ENCODE measurements at regions not wholly inside any gene's neighbourhood (a gene's known extent, or its start where the extent isn't known, plus 50 kb on each side); places are given as distances from the start of the nearest gene placed in this dataset.
"Not testable (repeated sequence)": the region's sequence is repeated elsewhere in the genome, so short reads cannot be mapped to it uniquely, and the experiment has no call there.

DNA sequence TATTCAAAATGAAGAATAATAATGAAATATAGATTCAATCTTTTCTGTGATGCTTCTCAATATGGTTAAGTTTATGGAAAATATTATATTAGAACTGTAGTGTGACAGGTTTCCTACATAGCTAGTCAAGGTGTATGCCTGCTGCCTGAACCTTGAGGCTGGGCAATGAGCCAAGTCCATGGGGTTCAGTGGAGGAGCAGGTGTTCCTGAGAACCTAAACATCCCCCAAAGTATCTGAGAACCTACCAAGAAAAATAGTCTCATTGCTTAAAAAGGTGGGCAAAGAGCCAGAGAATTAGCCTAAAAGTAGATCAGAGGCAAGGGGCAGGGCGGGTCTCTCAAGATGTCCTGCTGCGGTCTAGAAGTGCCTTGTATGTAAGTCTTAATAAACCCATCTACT, 185.9 kb upstream of the SPHKAP start:
- Mint-ChIP-seq H3K36me3 (ENCODE audit: low read depth) (no peaks in the 10 kb centered on the region), H3K4me1 (ENCODE audit: low read depth) (no peaks in the 10 kb centered on the region), H3K9me3 (peaks cover 20% of the 10 kb centered on the region), H3K27ac (no peak overlapping the region), H3K27me3 (no peaks in the 10 kb centered on the region), H3K4me3 (no peak overlapping the region)
- intact Hi-C loops (cut with micrococcal nuclease), result no loop called here

DNA sequence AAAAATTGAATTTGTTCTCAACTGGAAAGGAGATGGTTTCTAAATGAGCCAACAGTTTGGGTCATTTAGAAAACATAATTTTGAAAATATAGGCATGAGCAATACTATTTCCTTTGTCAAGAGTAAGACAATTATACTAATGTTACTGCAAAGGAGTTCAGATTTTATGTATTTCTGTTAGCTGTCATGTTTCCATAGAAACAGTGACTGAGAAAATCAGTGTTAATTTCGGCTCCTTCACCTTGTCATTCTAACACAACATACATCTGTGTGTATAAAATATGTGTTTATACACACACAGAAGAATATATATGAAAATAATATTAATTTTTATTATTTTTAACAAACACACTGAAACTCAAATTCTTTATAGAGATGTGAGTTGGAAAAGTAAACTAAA, 178.0 kb upstream of the SPHKAP start:
- Mint-ChIP-seq H3K4me1 (ENCODE audit: low read depth) (no peaks in the 10 kb centered on the region), H3K4me3 (no peak overlapping the region), H3K9me3 (no peaks in the 10 kb centered on the region), H3K27me3 (no peaks in the 10 kb centered on the region), H3K36me3 (ENCODE audit: low read depth) (no peaks in the 10 kb centered on the region), H3K27ac (no peak overlapping the region)
- intact Hi-C loops (cut with micrococcal nuclease), result no loop called here

DNA sequence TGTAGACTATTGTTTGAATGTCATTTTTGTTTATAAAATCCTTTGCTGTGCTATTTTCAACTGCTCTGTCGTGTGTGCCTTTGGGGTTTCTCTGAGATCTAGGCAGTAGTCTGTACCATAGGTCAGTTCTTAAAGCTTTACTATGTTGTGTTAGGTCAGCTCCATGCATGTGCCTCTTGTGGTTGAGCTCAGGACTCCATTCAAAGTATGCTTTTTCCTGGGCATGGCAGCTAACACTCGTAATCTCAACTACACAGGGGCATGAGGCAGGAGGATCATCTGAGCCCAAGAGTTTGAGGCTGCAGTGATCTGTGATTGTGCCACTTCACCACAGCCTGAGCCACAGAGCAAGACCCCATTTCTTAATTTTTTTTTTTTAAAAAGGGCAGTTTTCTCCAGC, 174.4 kb upstream of the SPHKAP start:
- Mint-ChIP-seq H3K9me3 (no peaks in the 10 kb centered on the region), H3K4me3 (no peak overlapping the region), H3K27me3 (no peaks in the 10 kb centered on the region), H3K4me1 (ENCODE audit: low read depth) (no peaks in the 10 kb centered on the region), H3K36me3 (ENCODE audit: low read depth) (no peaks in the 10 kb centered on the region), H3K27ac (no peak overlapping the region)
- intact Hi-C loops (cut with micrococcal nuclease), result no loop called here

DNA sequence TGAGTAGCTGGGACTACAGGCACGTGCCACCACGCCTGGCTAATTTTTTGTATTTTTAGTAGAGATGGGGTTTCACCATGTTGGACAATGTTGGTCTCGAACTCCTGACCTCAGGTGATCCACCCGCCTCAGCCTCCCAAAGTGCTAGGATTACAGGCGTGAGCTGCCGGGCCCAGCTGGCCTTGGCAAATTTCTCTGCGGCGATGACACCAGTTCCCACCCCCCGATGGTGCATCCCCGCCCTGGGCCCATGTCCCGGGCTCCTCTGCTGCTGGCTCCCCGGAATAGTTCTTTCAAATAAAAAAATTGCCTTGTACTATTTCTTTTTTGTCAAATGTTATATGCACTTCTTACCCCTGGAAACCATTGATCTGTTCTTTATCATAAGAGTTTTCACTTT, 171.5 kb upstream of the SPHKAP start:
- H3K36me3 Mint-ChIP-seq (ENCODE audit: low read depth); H3K4me3 Mint-ChIP-seq; H3K27ac Mint-ChIP-seq; H3K4me1 Mint-ChIP-seq (ENCODE audit: low read depth); H3K27me3 Mint-ChIP-seq; H3K9me3 Mint-ChIP-seq; intact Hi-C loops (cut with micrococcal nuclease): not testable (repeated sequence)

DNA sequence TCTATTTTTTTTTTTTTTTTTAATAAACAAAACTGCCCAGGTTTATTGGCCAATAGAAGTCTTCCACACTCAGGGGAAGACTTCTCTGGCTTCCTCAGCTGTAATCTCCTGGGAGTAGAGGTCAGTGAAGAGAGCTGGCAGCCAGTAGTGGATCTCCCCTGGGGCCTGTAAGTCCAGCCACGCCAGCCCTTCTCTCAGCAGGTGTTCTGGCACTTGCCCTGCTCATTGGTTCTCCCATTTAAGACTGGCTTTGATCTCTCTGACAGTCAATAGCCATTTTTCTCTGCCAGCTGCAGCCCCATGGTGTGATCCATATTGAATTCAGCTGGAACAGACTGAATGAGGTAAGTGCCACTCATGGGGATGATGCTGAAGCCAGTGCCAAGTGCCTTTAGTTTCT, 170.6 kb upstream of the SPHKAP start:
- no peak overlapping the region for H3K4me3 Mint-ChIP-seq
- intact Hi-C loops (cut with micrococcal nuclease), result no loop called here
- no peak overlapping the region for H3K27ac Mint-ChIP-seq
- H3K9me3 Mint-ChIP-seq, result peaks cover 15% of the 10 kb centered on the region
- no peaks in the 10 kb centered on the region for H3K4me1 Mint-ChIP-seq (ENCODE audit: low read depth)
- H3K27me3 Mint-ChIP-seq, result no peaks in the 10 kb centered on the region
- H3K36me3 Mint-ChIP-seq (ENCODE audit: low read depth), result no peaks in the 10 kb centered on the region

DNA sequence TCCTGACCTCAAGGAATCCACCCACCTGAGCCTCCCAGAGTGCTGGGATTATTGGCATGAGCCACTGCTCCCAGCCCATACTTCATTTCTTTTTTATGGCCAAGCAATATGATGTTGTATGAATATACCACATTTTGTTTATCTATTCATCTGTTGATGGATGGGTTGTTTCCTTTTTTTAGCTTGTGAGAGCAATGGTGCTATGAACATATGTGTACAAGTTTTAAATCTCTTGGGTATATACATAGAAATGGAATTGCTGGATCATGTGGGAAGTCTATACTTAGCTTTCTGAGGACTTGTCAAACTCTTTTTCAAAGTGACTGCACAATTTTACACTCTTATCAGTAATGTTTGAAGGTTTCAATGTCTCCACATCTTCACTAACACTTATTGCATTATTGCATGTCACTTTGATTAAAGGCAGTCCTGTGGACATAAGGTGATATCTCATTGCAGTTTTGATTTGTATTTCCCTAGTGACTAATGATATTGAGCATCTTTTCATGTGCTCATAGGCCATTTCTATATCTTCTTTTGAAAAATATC, 167.1 kb upstream of the SPHKAP start:
- H3K4me1 Mint-ChIP-seq (ENCODE audit: low read depth), result no peaks in the 10 kb centered on the region

DNA sequence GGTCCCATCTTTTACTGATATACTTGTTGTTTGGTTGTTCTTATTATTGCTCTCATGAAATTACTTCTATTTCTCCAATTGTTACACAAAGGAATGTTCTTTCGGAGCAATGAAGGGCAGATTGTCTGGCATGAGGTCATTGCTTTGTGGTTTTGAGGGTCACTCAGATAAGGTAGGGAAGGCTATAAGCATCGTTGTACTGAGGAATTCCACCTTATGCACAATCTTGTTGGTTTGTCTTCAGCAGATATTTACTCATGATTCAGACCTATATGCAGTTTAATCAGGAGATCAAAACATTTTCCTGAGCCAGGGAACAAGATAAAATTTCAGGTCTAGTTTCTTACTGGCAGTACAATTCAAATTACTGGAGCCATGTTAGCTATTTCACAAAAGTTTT, 163.0 kb upstream of the SPHKAP start:
- no peaks in the 10 kb centered on the region for H3K36me3 Mint-ChIP-seq (ENCODE audit: low read depth)

More for the DNA sequence above, 167.1 kb upstream of the SPHKAP start:
- Mint-ChIP-seq H3K9me3 (peaks cover 15% of the 10 kb centered on the region), H3K27ac (no peak overlapping the region), H3K4me3 (no peak overlapping the region), H3K36me3 (ENCODE audit: low read depth) (no peaks in the 10 kb centered on the region), H3K27me3 (no peaks in the 10 kb centered on the region)
- intact Hi-C loops (cut with micrococcal nuclease), result no loop called here

GRCh38 chr2:228339525-228339924, 158.0 kb upstream of the SPHKAP start:
- no peaks in the 10 kb centered on the region for H3K27me3 Mint-ChIP-seq
- H3K4me1 Mint-ChIP-seq (ENCODE audit: low read depth), result no peaks in the 10 kb centered on the region
- H3K36me3 Mint-ChIP-seq (ENCODE audit: low read depth), result no peaks in the 10 kb centered on the region
- intact Hi-C loops (cut with micrococcal nuclease), result no loop called here
- no peak overlapping the region for H3K4me3 Mint-ChIP-seq
- no peak overlapping the region for H3K27ac Mint-ChIP-seq
- H3K9me3 Mint-ChIP-seq, result peaks cover 56% of the 10 kb centered on the region

More for the DNA sequence above, 163.0 kb upstream of the SPHKAP start:
- Mint-ChIP-seq H3K4me1 (ENCODE audit: low read depth) (no peaks in the 10 kb centered on the region), H3K9me3 (peaks cover 43% of the 10 kb centered on the region), H3K4me3 (no peak overlapping the region), H3K27me3 (no peaks in the 10 kb centered on the region), H3K27ac (no peak overlapping the region)
- intact Hi-C loops (cut with micrococcal nuclease), result no loop called here

DNA sequence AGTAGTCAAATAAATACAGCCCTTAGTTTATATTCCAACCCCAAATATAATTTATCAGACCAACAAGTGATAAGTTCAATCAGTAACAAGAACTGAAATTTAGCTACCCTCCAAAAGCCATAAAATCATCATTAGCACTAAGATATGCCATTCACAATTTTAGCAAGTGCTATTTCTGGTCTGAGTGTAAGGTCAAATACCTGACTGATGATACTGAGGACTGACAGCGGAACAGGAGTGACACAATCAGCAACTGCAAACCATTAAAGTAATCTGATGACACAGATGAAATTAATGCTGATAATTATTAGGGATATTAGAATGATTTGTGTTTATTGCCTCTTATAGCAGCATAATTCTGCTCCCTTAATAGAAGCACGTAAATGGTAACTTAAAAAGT, 152.7 kb upstream of the SPHKAP start:
- intact Hi-C loops (cut with micrococcal nuclease), result no loop called here
- Mint-ChIP-seq H3K36me3 (ENCODE audit: low read depth) (no peaks in the 10 kb centered on the region), H3K4me3 (no peak overlapping the region), H3K9me3 (peaks cover 62% of the 10 kb centered on the region), H3K4me1 (ENCODE audit: low read depth) (no peaks in the 10 kb centered on the region), H3K27me3 (no peaks in the 10 kb centered on the region), H3K27ac (no peak overlapping the region)

GRCh38 chr2:228329282-228329681, 147.8 kb upstream of the SPHKAP start:
- H3K4me1 Mint-ChIP-seq (ENCODE audit: low read depth), result no peaks in the 10 kb centered on the region

GRCh38 chr2:228321015-228321414, 139.5 kb upstream of the SPHKAP start:
- H3K27me3 Mint-ChIP-seq, result no peaks in the 10 kb centered on the region
- intact Hi-C loops (cut with micrococcal nuclease), result no loop called here
- H3K9me3 Mint-ChIP-seq, result peaks cover 2% of the 10 kb centered on the region
- H3K4me1 Mint-ChIP-seq (ENCODE audit: low read depth), result peaks cover 5% of the 10 kb centered on the region
- no peak overlapping the region for H3K4me3 Mint-ChIP-seq
- no peak overlapping the region for H3K27ac Mint-ChIP-seq
- no peaks in the 10 kb centered on the region for H3K36me3 Mint-ChIP-seq (ENCODE audit: low read depth)

More at GRCh38 chr2:228329282-228329681, 147.8 kb upstream of the SPHKAP start:
- no peaks in the 10 kb centered on the region for H3K36me3 Mint-ChIP-seq (ENCODE audit: low read depth)
- intact Hi-C loops (cut with micrococcal nuclease), result no loop called here
- H3K27ac Mint-ChIP-seq, result no peak overlapping the region
- H3K27me3 Mint-ChIP-seq, result no peaks in the 10 kb centered on the region
- no peak overlapping the region for H3K4me3 Mint-ChIP-seq
- peaks cover 70% of the 10 kb centered on the region for H3K9me3 Mint-ChIP-seq

GRCh38 chr2:228318218-228318617, 136.7 kb upstream of the SPHKAP start:
- Mint-ChIP-seq H3K27me3 (no peaks in the 10 kb centered on the region), H3K36me3 (ENCODE audit: low read depth) (no peaks in the 10 kb centered on the region), H3K4me1 (ENCODE audit: low read depth) (peaks cover 5% of the 10 kb centered on the region), H3K27ac (no peak overlapping the region), H3K4me3 (no peak overlapping the region), H3K9me3 (peaks cover under 1% of the 10 kb centered on the region)
- intact Hi-C loops (cut with micrococcal nuclease), result no loop called here

- H3K4me3 Mint-ChIP-seq, result no peak overlapping the region
- H3K36me3 Mint-ChIP-seq (ENCODE audit: low read depth), result no peaks in the 10 kb centered on the region
- intact Hi-C loops (cut with micrococcal nuclease), result no loop called here
- no peaks in the 10 kb centered on the region for H3K27me3 Mint-ChIP-seq
- H3K4me1 Mint-ChIP-seq (ENCODE audit: low read depth), result no peaks in the 10 kb centered on the region
- H3K9me3 Mint-ChIP-seq, result peaks cover 26% of the 10 kb centered on the region
- no peak overlapping the region for H3K27ac Mint-ChIP-seq
Observed at GRCh38 chr2:228312172-228312571, 130.7 kb upstream of the SPHKAP start.

GRCh38 chr2:228303960-228304359, 122.5 kb upstream of the SPHKAP start:
- Mint-ChIP-seq H3K4me3 (no peak overlapping the region), H3K36me3 (ENCODE audit: low read depth) (no peaks in the 10 kb centered on the region), H3K9me3 (peaks cover 40% of the 10 kb centered on the region), H3K27ac (no peak overlapping the region), H3K27me3 (no peaks in the 10 kb centered on the region), H3K4me1 (ENCODE audit: low read depth) (no peaks in the 10 kb centered on the region)
- intact Hi-C loops (cut with micrococcal nuclease), result no loop called here

DNA sequence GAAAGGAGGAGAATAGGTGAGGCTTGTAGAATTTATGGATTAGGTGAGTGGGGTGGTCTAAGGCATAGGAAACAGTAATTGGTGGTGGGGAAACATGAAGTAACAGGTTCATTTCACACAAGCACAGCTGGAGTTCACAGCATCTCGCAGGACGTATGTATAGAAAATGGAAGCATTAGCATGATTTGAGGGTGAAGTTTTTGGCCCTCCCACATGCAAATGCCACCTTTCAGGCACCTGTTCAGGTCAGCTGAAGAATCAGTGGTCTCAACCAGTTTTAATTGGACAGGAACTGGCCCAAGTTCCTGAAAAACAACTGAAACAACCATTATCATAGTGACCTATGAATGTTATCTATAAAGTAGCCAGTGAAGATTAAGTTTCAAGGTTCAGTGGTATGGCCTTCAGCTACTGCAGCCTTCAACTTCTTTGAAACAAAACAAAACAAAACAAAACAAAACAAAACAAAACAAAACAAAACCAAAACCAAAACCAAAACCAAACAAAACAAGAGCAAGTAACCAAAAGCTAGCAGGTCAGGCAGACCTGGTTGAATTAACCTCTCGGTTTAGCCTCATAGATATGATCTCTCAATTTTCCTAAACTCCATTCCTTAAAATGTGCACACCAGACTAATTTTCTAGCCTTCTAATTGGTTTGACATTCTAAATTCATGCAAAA, 102.1 kb upstream of the SPHKAP start:
- peaks cover 1% of the 10 kb centered on the region for H3K9me3 Mint-ChIP-seq
- intact Hi-C loops (cut with micrococcal nuclease), result no loop called here

More for the DNA sequence above, 102.1 kb upstream of the SPHKAP start:
- Mint-ChIP-seq H3K4me3 (no peak overlapping the region), H3K27me3 (no peaks in the 10 kb centered on the region), H3K36me3 (ENCODE audit: low read depth) (no peaks in the 10 kb centered on the region), H3K4me1 (ENCODE audit: low read depth) (no peaks in the 10 kb centered on the region), H3K27ac (no peak overlapping the region)
